GM19452 (cell line): ENCODE measurements at regions not wholly inside any gene's neighbourhood (a gene's known extent, or its start where the extent isn't known, plus 50 kb on each side); places are given as distances from the start of the nearest gene placed in this dataset.

Experiments
- ATAC-seq: cut with Tn5 transposase; IDR thresholded peaks from one replicate; pipeline ENCODE4 v1.9.1; 2021; ENCODE audit not compliant: unreplicated experiment

GRCh38 chr14:53553221-53553620 is 400.1 kb upstream of the DDHD1 start:
- no peak for ATAC-seq

GRCh38 chr14:53551862-53552261 is 398.7 kb upstream of the DDHD1 start:
- ATAC-seq: no peak

- ATAC-seq: no peak
Observed at GRCh38 chr14:53550776-53551175, 397.7 kb upstream of the DDHD1 start.

GRCh38 chr14:53549956-53550355 is 396.8 kb upstream of the DDHD1 start:
- ATAC-seq: no peak

- ATAC-seq: no peak
Observed at GRCh38 chr14:53547593-53547992, 394.5 kb upstream of the DDHD1 start.

- ATAC-seq: no peak
Observed at GRCh38 chr14:53545217-53545616, 392.1 kb upstream of the DDHD1 start.

- ATAC-seq: no peak
Observed at GRCh38 chr14:53542732-53543131, 389.6 kb upstream of the DDHD1 start.

- no peak for ATAC-seq
Observed at GRCh38 chr14:53541411-53541810, 388.3 kb upstream of the DDHD1 start.

GRCh38 chr14:53539489-53540126 is 386.5 kb upstream of the DDHD1 start:
- ATAC-seq: peak; percentile 77

GRCh38 chr14:53538316-53538881 is 385.3 kb upstream of the DDHD1 start:
- no peak for ATAC-seq

GRCh38 chr14:53537422-53538315 is 384.5 kb upstream of the DDHD1 start:
- ATAC-seq: no peak

GRCh38 chr14:53536446-53536845 is 383.3 kb upstream of the DDHD1 start:
- no peak for ATAC-seq

GRCh38 chr14:53534841-53535240 is 381.7 kb upstream of the DDHD1 start:
- no peak for ATAC-seq

- peak; percentile 59 for ATAC-seq
Observed at GRCh38 chr14:53533384-53533970, 380.4 kb upstream of the DDHD1 start.

- ATAC-seq: no peak
Observed at GRCh38 chr14:53532853-53533252, 379.7 kb upstream of the DDHD1 start.

GRCh38 chr14:53531730-53532129 is 378.6 kb upstream of the DDHD1 start:
- no peak for ATAC-seq

GRCh38 chr14:53531156-53531555 is 378.0 kb upstream of the DDHD1 start:
- ATAC-seq: no peak

GRCh38 chr14:53529519-53529918 is 376.4 kb upstream of the DDHD1 start:
- no peak for ATAC-seq

GRCh38 chr14:53528185-53528671 is 375.1 kb upstream of the DDHD1 start:
- no peak for ATAC-seq

GRCh38 chr14:53526200-53526599 is 373.1 kb upstream of the DDHD1 start:
- no peak for ATAC-seq

GRCh38 chr14:53525608-53526007 is 372.5 kb upstream of the DDHD1 start:
- ATAC-seq: no peak

- ATAC-seq: no peak
Observed at GRCh38 chr14:53524391-53524790, 371.3 kb upstream of the DDHD1 start.
